Mucosa of rectum (tissue), 2 donors: ENCODE measurements at regions not wholly inside any gene's neighbourhood (a gene's known extent, or its start where the extent isn't known, plus 50 kb on each side); places are given as distances from the start of the nearest gene placed in this dataset.

Source experiments
- H3K27ac ChIP-seq, 2 donors: one replicate each; pipeline ENCODE4 v1.7.0; 2013; ENCODE audit warnings: inconsistent platforms in 2 of 2, low read depth in 2 of 2, low read length in 2 of 2
- H3K27me3 ChIP-seq, 2 donors: one replicate each; pipeline ENCODE4 v1.7.0; 2013; ENCODE audit warnings: low read length in 2 of 2; ENCODE audit not compliant: control insufficient read depth in 2 of 2, insufficient read depth in 2 of 2
- H3K36me3 ChIP-seq, 2 donors: one replicate each; pipeline ENCODE4 v1.7.0; 2013; ENCODE audit warnings: low read length in 2 of 2; ENCODE audit not compliant: control insufficient read depth in 2 of 2, insufficient read depth in 2 of 2
- H3K4me1 ChIP-seq, 2 donors: one replicate each; pipeline ENCODE4 v1.7.0; 2013; ENCODE audit warnings: low read length in 2 of 2, mild to moderate bottlenecking in 1 of 2; ENCODE audit not compliant: control insufficient read depth in 2 of 2, insufficient read depth in 2 of 2
- H3K4me3 ChIP-seq, 2 donors: one replicate each; pipeline ENCODE4 v1.7.0; 2013; ENCODE audit warnings: low read length in 2 of 2
- H3K9ac ChIP-seq, 2 donors: one replicate each; pipeline ENCODE4 v1.7.0; 2013; ENCODE audit warnings: low read length in 2 of 2, low read depth in 1 of 2, mild to moderate bottlenecking in 1 of 2
- H3K9me3 ChIP-seq, 2 donors: one replicate each; pipeline ENCODE4 v1.7.0; 2013; ENCODE audit warnings: low read length in 2 of 2; ENCODE audit not compliant: control insufficient read depth in 2 of 2
- donor health status: healthy.
- donor health status: Normal muscosa, but diverticular disease.

DNA sequence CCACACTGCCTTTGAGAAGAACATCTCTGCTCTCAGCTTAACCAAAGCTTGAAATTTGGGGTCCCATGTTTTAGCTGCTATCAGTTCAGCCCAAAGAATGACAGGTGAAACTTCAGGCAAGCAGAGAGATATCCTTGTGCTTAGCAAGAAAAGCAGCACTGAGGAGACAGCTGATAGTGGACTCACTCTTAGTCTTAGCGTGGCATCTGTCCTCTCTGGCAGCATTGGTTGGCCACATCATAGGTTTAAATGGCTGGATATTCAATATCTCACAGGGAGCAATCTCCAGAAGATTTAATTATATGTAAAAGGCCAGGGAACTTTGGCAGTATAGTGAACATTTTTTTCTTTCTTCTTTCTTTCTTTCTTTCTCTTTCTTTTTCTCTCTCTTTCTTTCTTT lies 131.1 kb upstream of the SGK1 start:
- Histone ChIP-seq H3K9ac (no peak overlapping the region), H3K4me3 (no peak overlapping the region), H3K4me1 (no peaks in the 10 kb centered on the region), H3K27me3 (no peaks in the 10 kb centered on the region), H3K27ac (no peak overlapping the region), H3K36me3 (no peaks in the 10 kb centered on the region), H3K9me3 (no peaks in the 10 kb centered on the region)

DNA sequence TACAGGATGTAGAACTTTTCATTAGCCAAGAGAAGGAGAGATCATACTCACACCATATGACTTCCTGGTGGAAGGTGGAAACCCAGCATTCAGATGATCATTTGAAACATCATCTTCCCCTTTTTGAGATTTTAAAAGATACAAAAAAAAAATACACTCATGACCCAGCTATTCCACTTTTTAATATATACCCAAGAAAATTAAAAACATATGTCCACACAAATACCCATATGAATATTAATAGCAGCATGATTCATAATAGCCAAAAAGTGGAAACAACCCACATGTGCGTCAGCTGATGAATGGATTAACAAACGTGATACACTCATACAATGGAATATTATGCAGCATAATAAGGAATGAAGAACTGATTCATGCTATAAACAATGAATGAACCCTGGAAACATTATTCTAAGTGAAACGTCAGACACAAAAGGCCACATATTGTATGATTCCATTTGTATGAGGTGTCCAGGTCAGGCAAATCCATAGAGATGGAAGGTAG lies 130.0 kb upstream of the SGK1 start:
- no peak overlapping the region for H3K9ac ChIP-seq
- no peaks in the 10 kb centered on the region for H3K36me3 ChIP-seq
- no peaks in the 10 kb centered on the region for H3K27me3 ChIP-seq
- no peak overlapping the region for H3K27ac ChIP-seq
- H3K4me1 ChIP-seq = no peaks in the 10 kb centered on the region
- H3K4me3 ChIP-seq = no peak overlapping the region
- no peaks in the 10 kb centered on the region for H3K9me3 ChIP-seq

DNA sequence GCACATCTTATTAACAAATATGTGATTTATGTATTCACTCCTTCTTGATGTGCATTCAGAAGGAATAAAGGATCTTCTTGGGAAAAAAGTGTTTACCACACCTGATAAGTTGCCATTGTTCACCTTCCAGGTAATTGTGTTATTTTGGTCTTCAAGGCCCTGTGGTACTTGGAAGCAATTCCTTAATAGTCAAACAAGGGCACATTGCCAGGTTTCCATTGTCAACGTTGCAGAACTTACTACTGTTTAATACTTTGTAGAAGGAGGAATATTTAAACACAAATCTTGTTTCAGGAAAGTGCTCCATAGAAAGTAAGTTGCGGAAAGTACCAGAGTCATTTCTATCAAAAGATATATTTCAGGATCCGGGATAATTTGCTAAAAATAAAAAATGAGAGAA lies 129.5 kb upstream of the SGK1 start:
- Histone ChIP-seq H3K9ac (no peak overlapping the region), H3K4me1 (no peaks in the 10 kb centered on the region), H3K27ac (no peak overlapping the region)

GRCh38 chr6:134446896-134447295 lies 129.0 kb upstream of the SGK1 start:
- no peaks in the 10 kb centered on the region for H3K9me3 ChIP-seq
- no peaks in the 10 kb centered on the region for H3K36me3 ChIP-seq
- no peak overlapping the region for H3K27ac ChIP-seq
- no peak overlapping the region for H3K9ac ChIP-seq
- H3K27me3 ChIP-seq = no peaks in the 10 kb centered on the region
- no peaks in the 10 kb centered on the region for H3K4me1 ChIP-seq
- no peak overlapping the region for H3K4me3 ChIP-seq

More for the DNA sequence above, 129.5 kb upstream of the SGK1 start:
- H3K36me3 ChIP-seq = no peaks in the 10 kb centered on the region
- H3K9me3 ChIP-seq = no peaks in the 10 kb centered on the region
- no peak overlapping the region for H3K4me3 ChIP-seq
- H3K27me3 ChIP-seq = no peaks in the 10 kb centered on the region

GRCh38 chr6:134446218-134446848 lies 128.4 kb upstream of the SGK1 start:
- Histone ChIP-seq H3K9ac (no peak overlapping the region), H3K27ac (no peak overlapping the region), H3K27me3 (no peaks in the 10 kb centered on the region), H3K4me1 (no peaks in the 10 kb centered on the region), H3K4me3 (no peak overlapping the region), H3K36me3 (no peaks in the 10 kb centered on the region), H3K9me3 (no peaks in the 10 kb centered on the region)

- H3K27ac ChIP-seq = no peak overlapping the region
- H3K27me3 ChIP-seq = no peaks in the 10 kb centered on the region
- no peak overlapping the region for H3K9ac ChIP-seq
- no peaks in the 10 kb centered on the region for H3K9me3 ChIP-seq
- H3K36me3 ChIP-seq = no peaks in the 10 kb centered on the region
- no peaks in the 10 kb centered on the region for H3K4me1 ChIP-seq
- no peak overlapping the region for H3K4me3 ChIP-seq
Measured at GRCh38 chr6:134443009-134443408, 125.1 kb upstream of the SGK1 start.

DNA sequence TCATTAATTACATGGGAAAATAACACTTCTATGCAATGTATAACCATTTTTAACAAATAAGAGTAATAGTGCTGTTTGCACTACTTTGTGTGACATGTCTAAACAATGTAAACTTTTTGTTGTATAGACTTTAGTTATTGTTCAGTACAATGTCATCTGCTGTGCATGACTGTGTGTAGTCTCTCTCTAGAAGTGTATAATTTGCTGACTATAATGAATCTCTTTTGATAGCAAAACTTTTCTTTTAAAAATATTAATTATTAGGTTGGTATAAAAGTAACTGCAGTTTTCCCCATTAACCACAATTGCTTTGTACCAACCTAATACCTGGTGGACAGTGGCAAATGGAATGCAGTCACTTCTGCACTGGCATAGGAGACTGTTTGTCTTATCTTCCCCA lies 124.2 kb upstream of the SGK1 start:
- no peak overlapping the region for H3K27ac ChIP-seq
- H3K9ac ChIP-seq = no peak overlapping the region
- no peak overlapping the region for H3K4me3 ChIP-seq
- H3K9me3 ChIP-seq = no peaks in the 10 kb centered on the region
- peaks cover 0 to 5% of the 10 kb centered on the region in 2 donors for H3K4me1 ChIP-seq
- H3K36me3 ChIP-seq = no peaks in the 10 kb centered on the region
- no peaks in the 10 kb centered on the region for H3K27me3 ChIP-seq

- Histone ChIP-seq H3K9ac (no peak overlapping the region), H3K27me3 (no peaks in the 10 kb centered on the region), H3K36me3 (no peaks in the 10 kb centered on the region), H3K4me3 (no peak overlapping the region), H3K4me1 (peaks cover 0 to 5% of the 10 kb centered on the region in 2 donors), H3K27ac (no peak overlapping the region), H3K9me3 (no peaks in the 10 kb centered on the region)
Measured at GRCh38 chr6:134438837-134439236, 120.9 kb upstream of the SGK1 start.

GRCh38 chr6:134437376-134437775 lies 119.5 kb upstream of the SGK1 start:
- no peak overlapping the region for H3K9ac ChIP-seq
- peaks cover 0 to 5% of the 10 kb centered on the region in 2 donors for H3K4me1 ChIP-seq
- H3K27me3 ChIP-seq = no peaks in the 10 kb centered on the region
- H3K36me3 ChIP-seq = no peaks in the 10 kb centered on the region
- H3K4me3 ChIP-seq = no peak overlapping the region
- H3K27ac ChIP-seq = peak overlapping the region in 1 of 2 donors; percentile 13
- H3K9me3 ChIP-seq = no peaks in the 10 kb centered on the region

DNA sequence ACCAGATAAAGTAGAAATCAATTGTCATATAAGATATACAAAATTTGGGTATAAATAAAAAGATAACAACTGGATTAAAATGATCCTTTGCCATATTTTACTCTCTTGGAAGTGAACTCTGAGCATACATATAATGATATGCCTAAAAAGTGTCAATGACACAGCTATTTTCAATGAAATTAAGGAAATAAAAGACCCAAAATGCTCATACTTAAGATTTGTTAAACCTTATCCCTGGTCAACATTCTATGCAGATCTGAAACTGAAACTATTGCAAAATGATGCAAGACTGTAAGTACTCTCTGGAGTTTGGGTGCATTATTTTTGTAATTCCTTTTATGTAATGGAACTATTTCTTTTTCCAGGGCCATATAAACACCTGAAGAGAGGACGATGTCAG lies 119.0 kb upstream of the SGK1 start:
- H3K4me1 ChIP-seq = peaks cover 0 to 5% of the 10 kb centered on the region in 2 donors
- H3K9me3 ChIP-seq = no peaks in the 10 kb centered on the region
- H3K4me3 ChIP-seq = no peak overlapping the region
- no peak overlapping the region for H3K9ac ChIP-seq
- no peaks in the 10 kb centered on the region for H3K27me3 ChIP-seq
- H3K36me3 ChIP-seq = no peaks in the 10 kb centered on the region
- H3K27ac ChIP-seq = peak overlapping the region in 1 of 2 donors; percentile 13
